GM23248 (cell line): ENCODE measurements at regions not wholly inside any gene's neighbourhood (a gene's known extent, or its start where the extent isn't known, plus 50 kb on each side); places are given as distances from the start of the nearest gene placed in this dataset.

ENCODE experiments used
- EZH2 ChIP-seq: fragments of 200-600 bp; sonication (generic); IDR thresholded peaks from 2 replicates; pipeline ENCODE4 v1.6.1; 2018; ENCODE audit warnings: antibody characterized with exemption, mild to moderate bottlenecking; ENCODE audit not compliant: insufficient read depth, poor library complexity, severe bottlenecking
- EZH2phosphoT487 ChIP-seq: fragments of 200-600 bp; sonication (generic); IDR thresholded peaks from 2 replicates; pipeline ENCODE4 v1.6.1; 2018; ENCODE audit warnings: antibody characterized with exemption, moderate library complexity, mild to moderate bottlenecking, low read depth; ENCODE audit not compliant: insufficient read depth

GRCh38 chr6:71388068-71388744, 99.6 kb downstream of the OGFRL1 start:
- no peak for TF ChIP-seq EZH2
- no peak for TF ChIP-seq EZH2phosphoT487
